Activated B cell treated with CpG ODN at 0.5 μM for 24 hours (primary cell): ENCODE measurements at regions not wholly inside any gene's neighbourhood (a gene's known extent, or its start where the extent isn't known, plus 50 kb on each side); places are given as distances from the start of the nearest gene placed in this dataset.

Source experiments
- ATAC-seq: fragments of 200-7000 bp; cut with Tn5 transposase; one replicate; pipeline ENCODE4 v1.10.0; 2021; ENCODE audit warnings: low read depth, mild to moderate bottlenecking, moderate library complexity
- CTCF ChIA-PET: fragments of 350-600 bp; sonication (Branson Sonifier 250); formaldehyde crosslinking; loops from one replicate; lab custom pipeline; 2021; ENCODE audit warnings: antibody characterized with exemption; lab: Charles Lee
- POLR2A ChIA-PET: fragments of 350-600 bp; sonication (Branson Sonifier 250); formaldehyde crosslinking; loops from one replicate; lab custom pipeline; 2021; ENCODE audit warnings: antibody characterized with exemption; lab: Charles Lee
- DNase-seq: peaks from one replicate; pipeline ENCODE4 v3.0.0; 2022
- H3K27ac Mint-ChIP-seq: one replicate; pipeline ENCODE4 v1.8.0; 2020; ENCODE audit warnings: mixed read lengths
- H3K27me3 Mint-ChIP-seq: one replicate; pipeline ENCODE4 v1.8.0; 2021; ENCODE audit warnings: mixed read lengths
- H3K36me3 Mint-ChIP-seq: one replicate; pipeline ENCODE4 v1.8.0; 2021; ENCODE audit warnings: low read depth, mixed read lengths
- H3K4me1 Mint-ChIP-seq: one replicate; pipeline ENCODE4 v1.8.0; 2021; ENCODE audit warnings: mixed read lengths
- H3K4me3 Mint-ChIP-seq: one replicate; pipeline ENCODE4 v1.8.0; 2020; ENCODE audit warnings: mild to moderate bottlenecking, mixed read lengths
- H3K9me3 Mint-ChIP-seq: one replicate; pipeline ENCODE4 v1.8.0; 2020; ENCODE audit warnings: mixed read lengths
- CTCF ChIP-seq: fragments of 200-600 bp; IDR thresholded peaks from one replicate; pipeline ENCODE4 v1.8.0; 2022; ENCODE audit warnings: antibody characterized with exemption, mild to moderate bottlenecking
- intact Hi-C: fragments of 100-400 bp; cut with micrococcal nuclease; formaldehyde crosslinking; loops from one replicate; pipeline ENCODE4 v1.15.1; 2024

DNA sequence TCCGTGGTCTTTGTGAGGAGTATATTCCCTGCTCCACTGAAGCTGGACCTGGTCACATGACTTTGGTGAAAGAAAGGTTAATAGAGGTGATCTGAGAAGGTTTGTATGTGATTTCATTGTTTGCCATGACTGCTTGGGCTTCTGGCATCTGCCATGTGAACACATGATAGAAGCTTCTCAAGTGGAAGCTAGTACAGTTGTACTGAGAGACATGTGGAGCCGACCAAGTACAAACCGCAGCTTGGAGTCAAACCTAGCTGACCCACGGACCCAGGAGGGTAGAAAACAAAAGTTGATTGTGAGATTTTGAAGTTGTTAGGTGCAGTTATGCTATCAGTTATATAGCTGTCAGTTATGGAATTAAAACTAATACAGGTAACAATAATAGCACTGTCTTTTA is 140.4 kb downstream of the CARTPT start:
- peaks cover 16% of the 10 kb centered on the region for H3K9me3 Mint-ChIP-seq
- H3K4me3 Mint-ChIP-seq = no peak overlapping the region
- H3K27me3 Mint-ChIP-seq = peaks cover 7% of the 10 kb centered on the region
- H3K4me1 Mint-ChIP-seq = no peaks in the 10 kb centered on the region
- TF ChIP-seq CTCF = no peak
- ChIA-PET POLR2A (no interaction called here), CTCF (no interaction called here)
- no peak overlapping the region for H3K27ac Mint-ChIP-seq
- DNase-seq (no peak), ATAC-seq (no peak)
- H3K36me3 Mint-ChIP-seq = no peaks in the 10 kb centered on the region
- intact Hi-C loops = no loop called here

GRCh38 chr5:71860048-71860447 is 141.0 kb downstream of the CARTPT start:
- H3K4me1 Mint-ChIP-seq = no peaks in the 10 kb centered on the region
- ATAC-seq (no peak), DNase-seq (no peak)
- H3K4me3 Mint-ChIP-seq = no peak overlapping the region
- no peak for TF ChIP-seq CTCF
- H3K36me3 Mint-ChIP-seq = no peaks in the 10 kb centered on the region
- POLR2A ChIA-PET = no interaction called here
- H3K9me3 Mint-ChIP-seq = peaks cover 14% of the 10 kb centered on the region
- no peak overlapping the region for H3K27ac Mint-ChIP-seq
- peaks cover 8% of the 10 kb centered on the region for H3K27me3 Mint-ChIP-seq
- CTCF ChIA-PET = no interaction called here
- intact Hi-C loops = no loop called here

GRCh38 chr5:71861682-71862081 is 142.6 kb downstream of the CARTPT start:
- ATAC-seq (no peak), DNase-seq (no peak)
- TF ChIP-seq CTCF = no peak
- H3K4me3 Mint-ChIP-seq = no peak overlapping the region
- ChIA-PET CTCF (no interaction called here), POLR2A (no interaction called here)
- peaks cover 18% of the 10 kb centered on the region for H3K27me3 Mint-ChIP-seq
- intact Hi-C loops = no loop called here
- no peaks in the 10 kb centered on the region for H3K4me1 Mint-ChIP-seq
- H3K36me3 Mint-ChIP-seq = no peaks in the 10 kb centered on the region
- no peak overlapping the region for H3K27ac Mint-ChIP-seq
- H3K9me3 Mint-ChIP-seq = peaks cover 5% of the 10 kb centered on the region

GRCh38 chr5:71862087-71862486 is 143.0 kb downstream of the CARTPT start:
- H3K4me3 Mint-ChIP-seq = no peak overlapping the region
- no peaks in the 10 kb centered on the region for H3K4me1 Mint-ChIP-seq
- no peak for TF ChIP-seq CTCF
- no peak overlapping the region for H3K27ac Mint-ChIP-seq
- no peak for ATAC-seq
- ChIA-PET POLR2A (no interaction called here), CTCF (no interaction called here)
- no peak for DNase-seq
- H3K9me3 Mint-ChIP-seq = peaks cover 3% of the 10 kb centered on the region
- intact Hi-C loops = no loop called here
- no peaks in the 10 kb centered on the region for H3K36me3 Mint-ChIP-seq
- peaks cover 18% of the 10 kb centered on the region for H3K27me3 Mint-ChIP-seq

- ATAC-seq (no peak), DNase-seq (no peak)
- Mint-ChIP-seq H3K4me1 (no peaks in the 10 kb centered on the region), H3K9me3 (peaks cover 3% of the 10 kb centered on the region), H3K36me3 (no peaks in the 10 kb centered on the region), H3K27ac (no peak overlapping the region), H3K27me3 (peaks cover 18% of the 10 kb centered on the region), H3K4me3 (no peak overlapping the region)
- no peak for TF ChIP-seq CTCF
- intact Hi-C loops = no loop called here
- ChIA-PET CTCF (no interaction called here), POLR2A (no interaction called here)
Measured at GRCh38 chr5:71862507-71863060, 143.5 kb downstream of the CARTPT start.
